SU-DHL-6 (cell line): ENCODE measurements at regions not wholly inside any gene's neighbourhood (a gene's known extent, or its start where the extent isn't known, plus 50 kb on each side); places are given as distances from the start of the nearest gene placed in this dataset.

ENCODE experiments used
- H2AFZ ChIP-seq: fragments of 200-600 bp; sonication (generic); 2 replicates; pipeline ENCODE4 v1.6.1; 2014; ENCODE audit warnings: low read depth, mild to moderate bottlenecking, moderate library complexity, mixed read lengths, antibody characterized with exemption, low read length; ENCODE audit not compliant: severe bottlenecking
- H3F3A ChIP-seq: fragments of 200-600 bp; shearing (Covaris generic); 2 replicates; pipeline ENCODE4 v1.6.0; 2016; ENCODE audit warnings: antibody characterized with exemption, mild to moderate bottlenecking; ENCODE audit not compliant: insufficient read depth
- H3K27ac ChIP-seq: fragments of 200-600 bp; sonication (generic); 2 replicates; pipeline ENCODE4 v1.5.1; 2016; ENCODE audit warnings: low read depth, mild to moderate bottlenecking, low read length, moderate library complexity, mixed read lengths
- H3K27me3 ChIP-seq: fragments of 200-600 bp; sonication (generic), shearing (Covaris generic); 2 replicates; pipeline ENCODE4 v1.6.0; 2014; ENCODE audit warnings: mild to moderate bottlenecking, low read length
- H3K36me3 ChIP-seq: fragments of 200-600 bp; sonication (generic); 2 replicates; pipeline ENCODE4 v1.6.1; 2014; ENCODE audit warnings: mild to moderate bottlenecking, low read length, mixed read lengths
- H3K4me2 ChIP-seq: fragments of 300-600, 200-600 bp; shearing (Covaris generic), sonication (generic); 2 replicates; pipeline ENCODE4 v1.6.0; 2014; ENCODE audit warnings: low read length, low read depth, mild to moderate bottlenecking; ENCODE audit not compliant: poor library complexity, severe bottlenecking
- H3K4me3 ChIP-seq: fragments of 200-600 bp; sonication (generic); 2 replicates; pipeline ENCODE4 v1.5.1; 2014; ENCODE audit warnings: antibody characterized with exemption, low read length, mild to moderate bottlenecking, mixed read lengths; ENCODE audit not compliant: insufficient read depth, poor library complexity, severe bottlenecking
- H3K79me2 ChIP-seq: fragments of 200-600 bp; sonication (generic); 2 replicates; pipeline ENCODE4 v1.6.1; 2014; ENCODE audit warnings: mild to moderate bottlenecking, low read length, moderate library complexity; ENCODE audit not compliant: insufficient read depth
- H3K9ac ChIP-seq: fragments of 200-600 bp; sonication (generic); 2 replicates; pipeline ENCODE4 v1.7.0; 2014; ENCODE audit warnings: mild to moderate bottlenecking, low read length
- H3K9me2 ChIP-seq: fragments of 200-600 bp; sonication (generic); replicated peaks from 2 replicates; pipeline ENCODE4 v1.6.1; 2014; ENCODE audit warnings: low read length; ENCODE audit not compliant: insufficient read depth
- H3K9me3 ChIP-seq: fragments of 200-600 bp; sonication (generic); 2 replicates; pipeline ENCODE4 v1.6.1; 2014; ENCODE audit warnings: low read length, mixed read lengths; ENCODE audit not compliant: insufficient read depth
- H4K20me1 ChIP-seq: fragments of 200-600 bp; sonication (generic); 2 replicates; pipeline ENCODE4 v1.6.1; 2014; ENCODE audit warnings: low read depth, mild to moderate bottlenecking, antibody characterized with exemption, low read length, moderate library complexity, mixed read lengths
- CTCF ChIP-seq: fragments of 200-600 bp; sonication (generic); IDR thresholded peaks from one replicate; pipeline ENCODE4 v1.5.1; 2017; ENCODE audit warnings: antibody characterized with exemption, mild to moderate bottlenecking, low read length, moderate library complexity; ENCODE audit not compliant: insufficient read depth, poor library complexity, severe bottlenecking
- EZH2phosphoT487 ChIP-seq: fragments of 200-600 bp; sonication (generic), shearing (Covaris generic); conservative IDR thresholded peaks from 2 replicates; pipeline ENCODE4 v1.6.1; 2018; ENCODE audit warnings: mild to moderate bottlenecking, antibody characterized with exemption, low read length, moderate library complexity, mixed read lengths

- Histone ChIP-seq H3K9ac (no peak overlapping the region), H3K9me2 (no peaks in the 10 kb centered on the region), H3K4me2 (no peak overlapping the region), H3K36me3 (no peaks in the 10 kb centered on the region), H3F3A (no peaks in the 10 kb centered on the region), H3K9me3 (no peaks in the 10 kb centered on the region), H4K20me1 (no peaks in the 10 kb centered on the region), H3K27me3 (no peaks in the 10 kb centered on the region), H2AFZ (no peak overlapping the region), H3K27ac (no peak overlapping the region), H3K4me3 (no peak overlapping the region), H3K79me2 (no peaks in the 10 kb centered on the region)
- TF ChIP-seq CTCF (no peak), EZH2phosphoT487 (no peak)
Measured at GRCh38 chr11:112364962-112365481, 104.4 kb upstream of the PLET1 start.

GRCh38 chr11:112366012-112366411, 105.4 kb upstream of the PLET1 start:
- no peak overlapping the region for H3K27ac ChIP-seq
- H3K79me2 ChIP-seq, result no peaks in the 10 kb centered on the region
- no peak overlapping the region for H3K4me2 ChIP-seq
- H3K36me3 ChIP-seq, result no peaks in the 10 kb centered on the region
- H3K9me3 ChIP-seq, result no peaks in the 10 kb centered on the region
- TF ChIP-seq EZH2phosphoT487, result no peak
- TF ChIP-seq CTCF, result no peak
- H4K20me1 ChIP-seq, result no peaks in the 10 kb centered on the region
- H2AFZ ChIP-seq, result no peak overlapping the region
- H3F3A ChIP-seq, result no peaks in the 10 kb centered on the region
- no peaks in the 10 kb centered on the region for H3K27me3 ChIP-seq
- no peak overlapping the region for H3K4me3 ChIP-seq
- no peak overlapping the region for H3K9ac ChIP-seq
- H3K9me2 ChIP-seq, result no peaks in the 10 kb centered on the region

- Histone ChIP-seq H3K9ac (no peak overlapping the region), H3K9me2 (no peaks in the 10 kb centered on the region), H2AFZ (no peak overlapping the region), H3K27me3 (no peaks in the 10 kb centered on the region), H3K36me3 (no peaks in the 10 kb centered on the region), H3K27ac (no peak overlapping the region), H3K79me2 (no peaks in the 10 kb centered on the region), H3K9me3 (no peaks in the 10 kb centered on the region), H3K4me2 (no peak overlapping the region), H3K4me3 (no peak overlapping the region), H4K20me1 (no peaks in the 10 kb centered on the region), H3F3A (no peaks in the 10 kb centered on the region)
- no peak for TF ChIP-seq CTCF
Measured at GRCh38 chr11:112366777-112367176, 106.1 kb upstream of the PLET1 start.

GRCh38 chr11:112367461-112367860, 106.8 kb upstream of the PLET1 start:
- no peak overlapping the region for H3K9ac ChIP-seq
- no peak overlapping the region for H2AFZ ChIP-seq

More at GRCh38 chr11:112367461-112367860, 106.8 kb upstream of the PLET1 start:
- no peaks in the 10 kb centered on the region for H3K79me2 ChIP-seq
- no peak overlapping the region for H3K4me2 ChIP-seq
- no peaks in the 10 kb centered on the region for H3F3A ChIP-seq
- no peaks in the 10 kb centered on the region for H3K27me3 ChIP-seq
- H4K20me1 ChIP-seq, result no peaks in the 10 kb centered on the region
- H3K36me3 ChIP-seq, result no peaks in the 10 kb centered on the region
- H3K4me3 ChIP-seq, result no peak overlapping the region
- no peaks in the 10 kb centered on the region for H3K9me3 ChIP-seq
- no peaks in the 10 kb centered on the region for H3K9me2 ChIP-seq
- no peak for TF ChIP-seq CTCF
- no peak for TF ChIP-seq EZH2phosphoT487
- H3K27ac ChIP-seq, result no peak overlapping the region
